ENCODE measurements at regions not wholly inside any gene's neighbourhood (a gene's known extent, or its start where the extent isn't known, plus 50 kb on each side); places are given as distances from the start of the nearest gene placed in this dataset.

DNA sequence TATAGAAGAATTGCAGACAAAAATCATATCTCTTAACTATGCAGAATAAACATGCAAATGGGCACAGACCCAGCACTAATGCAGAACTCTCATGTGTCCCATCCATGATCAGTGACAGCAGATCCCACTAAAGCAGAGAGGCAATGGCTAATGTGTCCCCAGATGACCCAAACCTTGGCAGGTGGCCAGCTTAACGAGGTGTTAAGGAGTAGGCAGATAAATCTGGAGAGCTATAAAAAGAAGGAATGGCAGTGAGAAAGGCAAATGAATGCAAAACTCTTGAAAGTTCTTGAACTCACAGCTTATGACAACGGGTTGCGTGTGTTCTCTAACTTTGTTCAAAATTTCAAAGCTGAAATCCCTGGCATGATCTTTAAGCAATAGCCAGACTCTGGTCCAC lies 265.4 kb downstream of the RASEF start:
- TF ChIP-seq, protein P1, sequence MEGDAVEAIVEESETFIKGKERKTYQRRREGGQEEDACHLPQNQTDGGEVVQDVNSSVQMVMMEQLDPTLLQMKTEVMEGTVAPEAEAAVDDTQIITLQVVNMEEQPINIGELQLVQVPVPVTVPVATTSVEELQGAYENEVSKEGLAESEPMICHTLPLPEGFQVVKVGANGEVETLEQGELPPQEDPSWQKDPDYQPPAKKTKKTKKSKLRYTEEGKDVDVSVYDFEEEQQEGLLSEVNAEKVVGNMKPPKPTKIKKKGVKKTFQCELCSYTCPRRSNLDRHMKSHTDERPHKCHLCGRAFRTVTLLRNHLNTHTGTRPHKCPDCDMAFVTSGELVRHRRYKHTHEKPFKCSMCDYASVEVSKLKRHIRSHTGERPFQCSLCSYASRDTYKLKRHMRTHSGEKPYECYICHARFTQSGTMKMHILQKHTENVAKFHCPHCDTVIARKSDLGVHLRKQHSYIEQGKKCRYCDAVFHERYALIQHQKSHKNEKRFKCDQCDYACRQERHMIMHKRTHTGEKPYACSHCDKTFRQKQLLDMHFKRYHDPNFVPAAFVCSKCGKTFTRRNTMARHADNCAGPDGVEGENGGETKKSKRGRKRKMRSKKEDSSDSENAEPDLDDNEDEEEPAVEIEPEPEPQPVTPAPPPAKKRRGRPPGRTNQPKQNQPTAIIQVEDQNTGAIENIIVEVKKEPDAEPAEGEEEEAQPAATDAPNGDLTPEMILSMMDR (IDR thresholded peaks at IDR 0.05) = no peak
- no peak for TF ChIP-seq EZH2 (IDR thresholded peaks at IDR 0.05)
